Prostate gland (tissue), 2 donors: ENCODE measurements at regions not wholly inside any gene's neighbourhood (a gene's known extent, or its start where the extent isn't known, plus 50 kb on each side); places are given as distances from the start of the nearest gene placed in this dataset.

Experiments
- CTCF ChIP-seq, 4 experiments: fragments of 200-600 bp in 2 of 4; fragments of 450-650 bp in 2 of 4; sonication (generic) in 2 of 4; IDR thresholded peaks; 1 replicate in 3 of 4; 2 replicates in 1 of 4; pipeline ENCODE4 v1.5.1; 2016 to 2019; ENCODE audit warnings: antibody characterized with exemption in 4 of 4, mild to moderate bottlenecking in 2 of 4, moderate library complexity in 2 of 4
- POLR2A ChIP-seq: fragments of 450-650 bp; IDR thresholded peaks from one replicate; pipeline ENCODE4 v1.6.1; 2016; ENCODE audit warnings: antibody characterized with exemption, mild to moderate bottlenecking
- POLR2AphosphoS5 ChIP-seq: sonication (generic); formaldehyde crosslinking; IDR thresholded peaks from one replicate; pipeline ENCODE4 v1.6.1; 2017; ENCODE audit warnings: antibody characterized with exemption

GRCh38 chr1:233435622-233436021 is 108.1 kb downstream of the MAP3K21 start:
- TF ChIP-seq POLR2A: no peak
- no peak for TF ChIP-seq CTCF (IDR thresholded peaks at IDR 0.05)
- TF ChIP-seq POLR2AphosphoS5: no peak
